ENCODE measurements at regions not wholly inside any gene's neighbourhood (a gene's known extent, or its start where the extent isn't known, plus 50 kb on each side); places are given as distances from the start of the nearest gene placed in this dataset.

GRCh38 chr17:73753751-73754496, 109.7 kb upstream of the SDK2 start:
- DNase-seq (ENCODE audit: low read depth in 3 of 3), result no peak

GRCh38 chr17:73754886-73755400, 110.7 kb upstream of the SDK2 start:
- DNase-seq (ENCODE audit: low read depth in 3 of 3), result no peak

GRCh38 chr17:73757420-73757819, 113.2 kb upstream of the SDK2 start:
- DNase-seq (ENCODE audit: low read depth in 3 of 3), result no peak

GRCh38 chr17:73758245-73758644, 114.0 kb upstream of the SDK2 start:
- DNase-seq (ENCODE audit: low read depth in 3 of 3), result no peak

- no peak for DNase-seq (ENCODE audit: low read depth in 3 of 3)
Measured at GRCh38 chr17:73759324-73759723, 115.1 kb upstream of the SDK2 start.

- DNase-seq (ENCODE audit: low read depth in 3 of 3), result no peak
Measured at GRCh38 chr17:73759734-73760438, 115.6 kb upstream of the SDK2 start.

- no peak for DNase-seq (ENCODE audit: low read depth in 3 of 3)
Measured at GRCh38 chr17:73760439-73760758, 116.2 kb upstream of the SDK2 start.

- no peak for DNase-seq (ENCODE audit: low read depth in 3 of 3)
Measured at GRCh38 chr17:73765824-73766563, 121.7 kb upstream of the SDK2 start.

GRCh38 chr17:73767696-73768095, 123.5 kb upstream of the SDK2 start:
- DNase-seq (ENCODE audit: low read depth in 3 of 3), result no peak

- no peak for DNase-seq (ENCODE audit: low read depth in 3 of 3)
Measured at GRCh38 chr17:73768691-73769090, 124.4 kb upstream of the SDK2 start.

- DNase-seq (ENCODE audit: low read depth in 3 of 3), result no peak
Measured at GRCh38 chr17:73769479-73769878, 125.2 kb upstream of the SDK2 start.

- DNase-seq (ENCODE audit: low read depth in 3 of 3), result no peak
Measured at GRCh38 chr17:73770115-73770848, 126.0 kb upstream of the SDK2 start.

GRCh38 chr17:73770849-73771229, 126.6 kb upstream of the SDK2 start:
- DNase-seq (ENCODE audit: low read depth in 3 of 3), result no peak

- no peak for DNase-seq (ENCODE audit: low read depth in 3 of 3)
Measured at GRCh38 chr17:73772107-73772705, 128.0 kb upstream of the SDK2 start.

- DNase-seq (ENCODE audit: low read depth in 3 of 3), result no peak
Measured at GRCh38 chr17:73773702-73774101, 129.5 kb upstream of the SDK2 start.

- no peak for DNase-seq (ENCODE audit: low read depth in 3 of 3)
Measured at GRCh38 chr17:73774852-73775251, 130.6 kb upstream of the SDK2 start.

- DNase-seq (ENCODE audit: low read depth in 3 of 3), result no peak
Measured at GRCh38 chr17:73776351-73777130, 132.3 kb upstream of the SDK2 start.

- DNase-seq (ENCODE audit: low read depth in 3 of 3), result no peak
Measured at GRCh38 chr17:73777131-73777449, 132.8 kb upstream of the SDK2 start.

GRCh38 chr17:73782231-73782630, 138.0 kb upstream of the SDK2 start:
- no peak for DNase-seq (ENCODE audit: low read depth in 3 of 3)

- DNase-seq (ENCODE audit: low read depth in 3 of 3), result no peak
Measured at GRCh38 chr17:73782641-73783381, 138.6 kb upstream of the SDK2 start.
